ENCODE measurements at regions not wholly inside any gene's neighbourhood (a gene's known extent, or its start where the extent isn't known, plus 50 kb on each side); places are given as distances from the start of the nearest gene placed in this dataset.

- Mint-ChIP-seq H3K27me3 (no peaks in the 10 kb centered on the region), H3K4me3 (no peak overlapping the region), H3K36me3 (no peaks in the 10 kb centered on the region), H3K4me1 (ENCODE audit: low read depth in 2 of 2) (no peaks in the 10 kb centered on the region), H3K27ac (no peak overlapping the region), H3K9me3 (peaks cover 6% of the 10 kb centered on the region)
- no peak for ATAC-seq
- no peak for DNase-seq (ENCODE audit: low spot score)
These were observed 258.0 kb upstream of the MYOCD start for GRCh38 chr17:12407495-12408252.

- no peak for DNase-seq (ENCODE audit: low spot score)
- ATAC-seq, result no peak
- Mint-ChIP-seq H3K36me3 (no peaks in the 10 kb centered on the region), H3K9me3 (peaks cover 6% of the 10 kb centered on the region), H3K4me1 (ENCODE audit: low read depth in 2 of 2) (no peaks in the 10 kb centered on the region), H3K27ac (no peak overlapping the region), H3K4me3 (no peak overlapping the region), H3K27me3 (no peaks in the 10 kb centered on the region)
These were observed 256.6 kb upstream of the MYOCD start for GRCh38 chr17:12409082-12409481.

GRCh38 chr17:12410717-12411116 lies 255.0 kb upstream of the MYOCD start:
- ATAC-seq (no peak), DNase-seq (ENCODE audit: low spot score) (no peak)
- H3K36me3 Mint-ChIP-seq, result no peaks in the 10 kb centered on the region
- no peak overlapping the region for H3K27ac Mint-ChIP-seq
- peaks cover 10% of the 10 kb centered on the region for H3K9me3 Mint-ChIP-seq
- no peaks in the 10 kb centered on the region for H3K27me3 Mint-ChIP-seq
- no peaks in the 10 kb centered on the region for H3K4me1 Mint-ChIP-seq (ENCODE audit: low read depth in 2 of 2)
- no peak overlapping the region for H3K4me3 Mint-ChIP-seq

- no peak for ATAC-seq
These were observed 250.7 kb upstream of the MYOCD start for GRCh38 chr17:12415031-12415430.

GRCh38 chr17:12421077-12421476 lies 244.6 kb upstream of the MYOCD start:
- Mint-ChIP-seq H3K9me3 (peaks cover 18% of the 10 kb centered on the region), H3K27ac (no peak overlapping the region), H3K4me3 (no peak overlapping the region), H3K4me1 (ENCODE audit: low read depth in 2 of 2) (no peaks in the 10 kb centered on the region), H3K36me3 (no peaks in the 10 kb centered on the region), H3K27me3 (no peaks in the 10 kb centered on the region)
- ATAC-seq, result no peak
- DNase-seq (ENCODE audit: low spot score), result no peak

More at GRCh38 chr17:12415031-12415430, 250.7 kb upstream of the MYOCD start:
- Mint-ChIP-seq H3K36me3 (no peaks in the 10 kb centered on the region), H3K27me3 (no peaks in the 10 kb centered on the region), H3K4me3 (no peak overlapping the region), H3K9me3 (peaks cover 4% of the 10 kb centered on the region), H3K4me1 (ENCODE audit: low read depth in 2 of 2) (no peaks in the 10 kb centered on the region), H3K27ac (no peak overlapping the region)
- no peak for DNase-seq (ENCODE audit: low spot score)

GRCh38 chr17:12421646-12422306 lies 243.9 kb upstream of the MYOCD start:
- Mint-ChIP-seq H3K4me3 (no peak overlapping the region), H3K36me3 (no peaks in the 10 kb centered on the region), H3K27me3 (no peaks in the 10 kb centered on the region), H3K27ac (no peak overlapping the region), H3K4me1 (ENCODE audit: low read depth in 2 of 2) (no peaks in the 10 kb centered on the region), H3K9me3 (peaks cover 18% of the 10 kb centered on the region)
- DNase-seq (ENCODE audit: low spot score) (no peak), ATAC-seq (no peak)

- Mint-ChIP-seq H3K9me3 (peaks cover 18% of the 10 kb centered on the region), H3K27ac (no peak overlapping the region), H3K4me1 (ENCODE audit: low read depth in 2 of 2) (no peaks in the 10 kb centered on the region), H3K36me3 (no peaks in the 10 kb centered on the region), H3K4me3 (no peak overlapping the region), H3K27me3 (no peaks in the 10 kb centered on the region)
- ATAC-seq (no peak), DNase-seq (ENCODE audit: low spot score) (no peak)
These were observed 243.0 kb upstream of the MYOCD start for GRCh38 chr17:12422651-12423050.

GRCh38 chr17:12423337-12423736 lies 242.4 kb upstream of the MYOCD start:
- Mint-ChIP-seq H3K9me3 (peaks cover 18% of the 10 kb centered on the region), H3K4me1 (ENCODE audit: low read depth in 2 of 2) (no peaks in the 10 kb centered on the region), H3K4me3 (no peak overlapping the region), H3K36me3 (no peaks in the 10 kb centered on the region), H3K27ac (no peak overlapping the region), H3K27me3 (no peaks in the 10 kb centered on the region)
- no peak for DNase-seq (ENCODE audit: low spot score)
- no peak for ATAC-seq

GRCh38 chr17:12429116-12429515 lies 236.6 kb upstream of the MYOCD start:
- H3K4me1 Mint-ChIP-seq (ENCODE audit: low read depth in 2 of 2), result no peaks in the 10 kb centered on the region
- no peak for DNase-seq (ENCODE audit: low spot score)
- H3K27me3 Mint-ChIP-seq, result no peaks in the 10 kb centered on the region
- H3K9me3 Mint-ChIP-seq, result peaks cover 28% of the 10 kb centered on the region
- no peak overlapping the region for H3K27ac Mint-ChIP-seq
- no peak for ATAC-seq
- no peak overlapping the region for H3K4me3 Mint-ChIP-seq
- H3K36me3 Mint-ChIP-seq, result peaks cover 10% of the 10 kb centered on the region

- no peak overlapping the region for H3K4me3 Mint-ChIP-seq
- H3K9me3 Mint-ChIP-seq, result peaks cover 31% of the 10 kb centered on the region
- peaks cover 12% of the 10 kb centered on the region for H3K36me3 Mint-ChIP-seq
- no peak overlapping the region for H3K27ac Mint-ChIP-seq
- H3K4me1 Mint-ChIP-seq (ENCODE audit: low read depth in 2 of 2), result no peaks in the 10 kb centered on the region
- no peak for ATAC-seq
- H3K27me3 Mint-ChIP-seq, result no peaks in the 10 kb centered on the region
- no peak for DNase-seq (ENCODE audit: low spot score)
These were observed 234.5 kb upstream of the MYOCD start for GRCh38 chr17:12431188-12431587.

GRCh38 chr17:12438212-12438611 lies 227.5 kb upstream of the MYOCD start:
- Mint-ChIP-seq H3K4me1 (ENCODE audit: low read depth in 2 of 2) (no peaks in the 10 kb centered on the region), H3K36me3 (peaks cover 9% of the 10 kb centered on the region), H3K27ac (no peak overlapping the region), H3K9me3 (peaks cover 22% of the 10 kb centered on the region), H3K27me3 (no peaks in the 10 kb centered on the region), H3K4me3 (no peak overlapping the region)
- ATAC-seq, result no peak
- DNase-seq (ENCODE audit: low spot score), result no peak

GRCh38 chr17:12438813-12439586 lies 226.7 kb upstream of the MYOCD start:
- Mint-ChIP-seq H3K27ac (no peak overlapping the region), H3K27me3 (no peaks in the 10 kb centered on the region), H3K4me3 (no peak overlapping the region), H3K4me1 (ENCODE audit: low read depth in 2 of 2) (no peaks in the 10 kb centered on the region), H3K36me3 (peaks cover 7% of the 10 kb centered on the region), H3K9me3 (peaks cover 22% of the 10 kb centered on the region)
- ATAC-seq (no peak), DNase-seq (ENCODE audit: low spot score) (no peak)

GRCh38 chr17:12445331-12445730 lies 220.4 kb upstream of the MYOCD start:
- Mint-ChIP-seq H3K36me3 (no peaks in the 10 kb centered on the region), H3K27ac (no peak overlapping the region), H3K4me1 (ENCODE audit: low read depth in 2 of 2) (no peaks in the 10 kb centered on the region), H3K27me3 (no peaks in the 10 kb centered on the region), H3K4me3 (no peak overlapping the region), H3K9me3 (peaks cover 13% of the 10 kb centered on the region)
- DNase-seq (ENCODE audit: low spot score) (no peak), ATAC-seq (no peak)

- peaks cover 11% of the 10 kb centered on the region for H3K9me3 Mint-ChIP-seq
- ATAC-seq (no peak), DNase-seq (ENCODE audit: low spot score) (no peak)
- H3K4me1 Mint-ChIP-seq (ENCODE audit: low read depth in 2 of 2), result no peaks in the 10 kb centered on the region
- peaks cover 7% of the 10 kb centered on the region for H3K36me3 Mint-ChIP-seq
- no peak overlapping the region for H3K4me3 Mint-ChIP-seq
- peaks cover 0 to 7% of the 10 kb centered on the region in 2 donors for H3K27me3 Mint-ChIP-seq
- H3K27ac Mint-ChIP-seq, result no peak overlapping the region
These were observed 208.2 kb upstream of the MYOCD start for GRCh38 chr17:12457493-12457892.

Measured in natural killer cell treated with Interleukin-12 subunit alpha and Interleukin-12 subunit beta and Interleukin-15 and Interleukin-18, amount 100 ng/mL, for 72 hours (primary cell).